G401 (cell line): ENCODE measurements at regions not wholly inside any gene's neighbourhood (a gene's known extent, or its start where the extent isn't known, plus 50 kb on each side); places are given as distances from the start of the nearest gene placed in this dataset.

Experiments used
- DNase-seq: peaks from one replicate; pipeline ENCODE4 v3.0.0-alpha.2; 2015; ENCODE audit warnings: low spot score
- in situ Hi-C: cut with HindIII; loops from 2 replicates; pipeline ENCODE4 v1.10.0; 2016; ENCODE audit warnings: low sequenced_read_pairs, mixed read lengths

- in situ Hi-C loops: no loop called here
- no peak for DNase-seq
These were observed 517.0 kb downstream of the AGTPBP1 start for GRCh38 chr9:85224729-85225128.

- no peak for DNase-seq
- in situ Hi-C loops: no loop called here
These were observed 517.5 kb downstream of the AGTPBP1 start for GRCh38 chr9:85224301-85224700.

- in situ Hi-C loops: no loop called here
These were observed 518.1 kb downstream of the AGTPBP1 start for GRCh38 chr9:85223506-85224125.

GRCh38 chr9:85216601-85217000 lies 525.2 kb downstream of the AGTPBP1 start:
- in situ Hi-C loops: no loop called here
- DNase-seq: no peak

More at GRCh38 chr9:85223506-85224125, 518.1 kb downstream of the AGTPBP1 start:
- no peak for DNase-seq

- no peak for DNase-seq
- in situ Hi-C loops: no loop called here
These were observed 525.8 kb downstream of the AGTPBP1 start for GRCh38 chr9:85215961-85216360.

GRCh38 chr9:85215416-85215815 lies 526.3 kb downstream of the AGTPBP1 start:
- DNase-seq: no peak
- in situ Hi-C loops: no loop called here

DNA sequence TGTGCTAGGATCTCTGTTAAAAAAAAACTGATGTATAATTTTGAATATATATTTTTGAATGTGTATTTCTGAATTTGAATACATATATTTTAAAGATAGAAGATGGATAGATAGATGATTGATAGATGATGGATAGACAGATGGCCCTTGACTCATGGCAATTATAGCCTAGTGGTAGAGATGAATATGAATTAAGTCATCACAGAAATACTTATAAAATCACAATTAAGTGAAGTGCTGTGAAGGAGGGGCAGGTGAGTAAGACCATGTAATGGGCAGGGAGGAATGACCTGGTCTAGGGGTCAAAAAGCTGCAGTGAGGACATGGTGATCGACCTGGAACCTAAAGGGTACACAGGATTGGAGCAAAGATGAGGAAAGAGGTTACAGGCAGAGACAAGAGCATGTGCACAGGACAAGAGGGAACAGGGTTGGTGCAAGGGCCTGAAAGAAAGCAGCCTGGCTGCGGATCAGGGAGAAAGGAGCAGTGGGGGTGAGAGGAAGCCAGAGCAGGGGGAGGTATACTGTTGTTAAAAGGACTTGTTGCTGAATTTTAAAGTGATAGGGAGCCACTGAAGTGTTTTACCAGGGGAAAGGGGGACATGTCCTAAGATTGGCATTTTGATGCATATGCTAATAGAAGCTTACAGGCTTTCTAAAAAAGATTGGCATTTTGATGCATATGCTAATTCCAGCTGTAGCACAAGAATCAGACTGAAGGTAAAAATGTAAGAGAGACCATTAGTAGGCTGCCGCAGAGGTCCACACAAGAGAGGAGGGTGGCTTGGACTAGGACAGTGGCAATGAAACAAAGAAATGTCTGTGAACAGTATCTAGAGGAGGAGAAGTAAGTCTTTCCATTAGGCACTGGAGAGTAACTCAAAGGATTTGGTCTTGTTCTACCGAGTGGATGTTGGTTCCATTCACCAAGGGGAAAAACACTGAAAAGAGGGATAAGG lies 527.8 kb downstream of the AGTPBP1 start:
- in situ Hi-C loops: no loop called here
- DNase-seq: no peak

- no peak for DNase-seq
- in situ Hi-C loops: no loop called here
These were observed 528.9 kb downstream of the AGTPBP1 start for GRCh38 chr9:85212887-85213286.

- in situ Hi-C loops: no loop called here
- DNase-seq: no peak
These were observed 529.5 kb downstream of the AGTPBP1 start for GRCh38 chr9:85212209-85212608.

DNA sequence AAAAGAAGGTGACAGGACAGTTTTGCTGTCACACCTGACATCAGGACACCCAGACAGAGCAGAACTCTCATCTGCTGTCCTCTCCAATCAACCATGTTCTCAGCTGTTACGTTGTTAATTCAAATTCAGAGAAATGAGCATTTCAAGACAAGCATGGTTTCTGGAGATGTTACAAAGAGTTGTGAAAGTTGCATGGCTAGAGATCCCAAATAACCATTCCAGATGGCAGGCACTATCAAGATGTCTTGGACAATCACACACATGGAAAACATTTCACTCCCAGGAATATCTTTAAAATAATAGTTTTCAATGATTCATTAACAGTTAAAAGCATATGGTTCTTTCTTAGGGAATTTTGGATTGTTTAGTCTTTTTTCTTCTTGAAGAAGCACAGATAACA lies 533.1 kb downstream of the AGTPBP1 start:
- DNase-seq: no peak
- in situ Hi-C loops: no loop called here

DNA sequence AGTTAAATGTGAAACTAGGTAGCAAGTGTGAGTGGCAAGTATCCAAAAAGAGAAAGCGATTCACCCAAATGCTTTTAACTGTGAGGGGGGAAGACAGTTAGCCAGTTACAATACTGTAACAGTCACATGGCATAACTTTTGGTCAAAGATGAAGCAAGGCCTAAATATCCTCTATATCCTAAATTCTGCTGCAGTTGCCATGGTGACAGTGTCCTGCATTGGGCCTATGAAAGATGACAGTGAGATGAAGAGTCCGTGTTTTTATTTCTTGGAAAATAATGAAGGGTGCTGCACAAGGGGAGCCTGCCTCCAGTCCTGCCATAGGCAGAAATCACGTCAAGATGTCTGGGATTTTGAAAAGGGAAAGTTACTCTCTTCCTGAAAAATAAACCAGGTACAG lies 534.6 kb downstream of the NTRK2 start:
- DNase-seq: no peak
- in situ Hi-C loops: no loop called here

DNA sequence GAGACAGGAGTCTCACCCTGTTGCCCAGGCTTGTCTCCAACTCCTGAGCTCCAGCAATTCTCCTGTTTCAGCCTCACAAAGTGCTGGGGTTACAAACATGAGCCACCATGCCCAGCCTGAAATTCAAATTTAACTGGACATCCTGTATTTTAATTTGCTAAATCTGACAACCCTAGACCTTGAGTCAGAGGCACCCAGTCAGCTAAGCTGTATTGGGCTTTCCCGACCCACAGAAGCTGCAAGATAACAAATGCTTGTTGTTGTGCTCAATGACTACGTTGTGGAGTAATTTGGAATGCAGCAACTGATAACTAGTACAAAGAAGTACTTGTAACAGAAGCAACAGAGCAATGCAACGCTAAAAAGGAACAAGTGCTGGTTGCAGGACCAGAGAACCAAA lies 533.1 kb downstream of the NTRK2 start:
- no peak for DNase-seq
- in situ Hi-C loops: no loop called here

GRCh38 chr9:85200726-85201404 lies 531.3 kb downstream of the NTRK2 start:
- no peak for DNase-seq
- in situ Hi-C loops: no loop called here

DNA sequence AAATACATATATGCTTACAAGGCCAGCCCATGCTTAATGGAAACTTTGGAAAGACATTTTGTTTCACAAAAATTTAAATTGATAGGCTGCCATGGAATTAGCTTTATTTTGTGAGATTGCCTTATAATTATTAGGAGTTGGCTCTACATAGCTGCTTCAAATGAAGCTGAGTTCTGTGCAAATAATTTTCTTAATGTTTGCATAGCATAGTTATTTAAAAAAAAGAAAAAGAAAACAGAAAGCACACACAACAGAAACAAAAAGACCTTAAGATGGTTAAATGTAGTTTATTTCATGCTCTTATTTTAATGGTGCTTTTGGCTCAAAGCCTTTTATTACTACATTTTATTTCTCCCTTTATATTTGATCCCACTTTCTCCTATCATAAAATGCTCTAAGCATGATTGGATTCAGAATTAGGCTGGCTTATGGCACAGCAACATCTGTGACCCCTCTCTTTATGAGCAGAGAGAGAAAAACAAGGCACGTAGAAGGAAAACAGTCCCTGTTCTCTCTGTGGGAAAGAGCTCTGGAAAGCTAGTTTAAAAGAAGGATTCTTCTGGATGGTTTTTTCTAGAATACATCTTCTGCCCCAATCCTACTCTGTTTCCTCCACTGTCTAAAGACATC lies 530.5 kb downstream of the NTRK2 start:
- in situ Hi-C loops: no loop called here
- no peak for DNase-seq

- no peak for DNase-seq
- in situ Hi-C loops: no loop called here
These were observed 523.2 kb downstream of the NTRK2 start for GRCh38 chr9:85192750-85193149.

- no peak for DNase-seq
These were observed 516.7 kb downstream of the NTRK2 start for GRCh38 chr9:85186218-85186585.

DNA sequence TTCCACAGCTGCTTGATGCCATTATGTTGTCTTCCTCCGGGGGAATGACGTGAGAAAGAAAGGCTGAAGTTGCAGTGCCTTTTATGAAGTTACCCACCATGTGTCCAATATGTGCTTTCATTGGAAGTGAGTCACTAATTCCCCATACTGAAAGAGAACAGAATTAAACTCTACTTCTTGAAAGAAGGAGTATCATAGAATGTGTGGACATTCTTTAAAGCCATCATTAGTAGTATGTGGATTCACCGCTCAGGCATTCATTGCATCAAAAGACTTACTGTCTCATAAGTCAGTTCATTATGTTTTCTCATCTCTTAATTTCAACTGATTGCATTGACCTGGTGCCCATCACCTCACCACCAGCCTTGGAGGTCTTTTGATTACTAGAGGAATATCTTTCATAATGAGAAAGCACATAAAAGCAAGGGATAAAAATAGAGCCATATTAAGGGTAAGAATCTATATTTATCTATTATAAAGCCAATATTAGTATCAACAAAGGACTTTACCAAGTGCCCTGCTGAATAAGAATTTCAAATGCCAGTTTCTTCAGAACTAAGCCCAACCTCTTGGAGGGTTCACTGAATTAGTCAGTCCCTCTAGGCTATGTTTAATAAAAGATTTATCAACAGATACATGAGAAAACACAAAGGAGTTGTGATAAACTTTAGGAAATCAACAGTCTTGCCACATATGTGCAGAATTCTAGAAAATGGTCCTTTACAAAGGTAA lies 516.1 kb downstream of the NTRK2 start:
- DNase-seq: no peak
- in situ Hi-C loops: no loop called here

More at GRCh38 chr9:85186218-85186585, 516.7 kb downstream of the NTRK2 start:
- in situ Hi-C loops: no loop called here

- in situ Hi-C loops: no loop called here
- no peak for DNase-seq
These were observed 512.9 kb downstream of the NTRK2 start for GRCh38 chr9:85182383-85182782.

- no peak for DNase-seq
- in situ Hi-C loops: no loop called here
These were observed 508.9 kb downstream of the NTRK2 start for GRCh38 chr9:85178474-85178873.
